Subcutaneous abdominal adipose tissue (tissue), 5 donors: ENCODE measurements at regions not wholly inside any gene's neighbourhood (a gene's known extent, or its start where the extent isn't known, plus 50 kb on each side); places are given as distances from the start of the nearest gene placed in this dataset.
"Not testable (repeated sequence)": the region's sequence is repeated elsewhere in the genome, so short reads cannot be mapped to it uniquely, and the experiment has no call there.

Experiments
- H3K27ac ChIP-seq: one replicate; pipeline ENCODE4 v1.7.0; 2013; ENCODE audit warnings: low read depth, mild to moderate bottlenecking, inconsistent platforms, low read length, moderate library complexity
- H3K27me3 ChIP-seq, 5 donors: one replicate each; pipeline ENCODE4 v1.7.0; 2013; ENCODE audit warnings: low read length in 5 of 5, inconsistent platforms in 1 of 5; ENCODE audit not compliant: control insufficient read depth in 5 of 5, insufficient read depth in 4 of 5
- H3K36me3 ChIP-seq, 5 donors: one replicate each; pipeline ENCODE4 v1.7.0; 2013; ENCODE audit warnings: low read length in 5 of 5; ENCODE audit not compliant: control insufficient read depth in 5 of 5, insufficient read depth in 5 of 5
- H3K4me1 ChIP-seq, 5 donors: one replicate each; pipeline ENCODE4 v1.7.0; 2013; ENCODE audit warnings: low read length in 5 of 5, mild to moderate bottlenecking in 3 of 5, moderate library complexity in 1 of 5; ENCODE audit not compliant: control insufficient read depth in 5 of 5, insufficient read depth in 5 of 5
- H3K4me3 ChIP-seq, 5 donors: one replicate each; pipeline ENCODE4 v1.7.0; 2013; ENCODE audit warnings: low read length in 5 of 5, low read depth in 1 of 5
- H3K9ac ChIP-seq, 5 donors: one replicate each; pipeline ENCODE4 v1.7.0; 2013; ENCODE audit warnings: low read length in 5 of 5, mild to moderate bottlenecking in 4 of 5, moderate library complexity in 3 of 5
- H3K9me3 ChIP-seq, 5 donors: one replicate each; pipeline ENCODE4 v1.7.0; 2013; ENCODE audit warnings: low read length in 5 of 5; ENCODE audit not compliant: control insufficient read depth in 5 of 5
- donor health status: healthy.
- donor health status: healthy.
- donor health status: healthy.
- donor health status: healthy.
- donor health status: healthy.

DNA sequence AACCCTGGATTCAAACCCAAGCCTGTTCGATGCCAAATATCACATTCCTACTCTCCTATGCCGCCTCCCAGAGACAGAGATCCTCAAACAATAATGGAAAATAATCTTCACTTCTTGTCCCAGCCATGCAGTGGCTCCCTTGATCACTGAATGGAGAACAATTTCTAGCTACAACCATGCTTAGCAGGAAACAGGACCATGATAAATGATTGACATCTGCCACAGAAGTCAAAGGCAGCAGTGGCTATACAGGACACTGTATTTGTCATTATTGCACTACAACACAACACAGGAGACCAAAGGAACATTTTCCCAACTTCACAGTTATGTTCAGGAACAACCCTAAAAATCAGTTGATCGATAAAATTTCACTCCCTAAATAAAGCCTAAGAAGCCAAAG is 243.3 kb upstream of the SLC7A11 start:
- Histone ChIP-seq H3K9ac (no peak overlapping the region), H3K4me3 (no peak overlapping the region), H3K27me3 (no peaks in the 10 kb centered on the region), H3K27ac (no peak overlapping the region), H3K9me3 (no peaks in the 10 kb centered on the region), H3K36me3 (no peaks in the 10 kb centered on the region), H3K4me1 (peaks cover 0 to 17% (median 6%) of the 10 kb centered on the region in 5 donors)

GRCh38 chr4:138475116-138475515 is 233.0 kb upstream of the SLC7A11 start:
- no peaks in the 10 kb centered on the region for H3K36me3 ChIP-seq
- no peak overlapping the region for H3K27ac ChIP-seq
- H3K27me3 ChIP-seq = no peaks in the 10 kb centered on the region
- peaks cover 0 to under 1% (median 0%) of the 10 kb centered on the region in 5 donors for H3K9me3 ChIP-seq
- no peak overlapping the region for H3K4me3 ChIP-seq
- H3K9ac ChIP-seq = no peak overlapping the region
- H3K4me1 ChIP-seq = no peaks in the 10 kb centered on the region

DNA sequence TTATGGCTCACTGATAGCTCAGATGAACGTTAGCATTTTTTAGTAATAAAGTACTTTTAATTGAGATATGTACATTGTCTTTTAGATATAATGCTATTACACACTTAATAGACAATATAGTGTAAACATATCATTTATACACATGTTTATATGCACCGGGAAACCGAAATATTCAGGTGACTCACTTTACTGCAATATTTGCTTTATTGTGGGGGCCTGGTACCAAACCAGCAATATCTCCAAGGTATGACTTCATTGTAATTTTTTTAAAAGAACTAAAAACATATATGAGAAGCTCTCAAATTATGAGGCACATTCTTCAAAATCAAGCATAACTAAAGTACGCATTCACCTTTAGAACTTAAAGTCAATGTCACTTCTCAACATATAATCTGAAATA is 231.2 kb upstream of the SLC7A11 start:
- H3K9me3 ChIP-seq = peaks cover 0 to 2% (median 0%) of the 10 kb centered on the region in 5 donors
- no peaks in the 10 kb centered on the region for H3K27me3 ChIP-seq
- H3K9ac ChIP-seq = no peak overlapping the region
- no peak overlapping the region for H3K27ac ChIP-seq
- no peaks in the 10 kb centered on the region for H3K4me1 ChIP-seq
- H3K4me3 ChIP-seq = no peak overlapping the region
- H3K36me3 ChIP-seq = no peaks in the 10 kb centered on the region

- Histone ChIP-seq H3K36me3 (no peaks in the 10 kb centered on the region), H3K4me3 (no peak overlapping the region), H3K9me3 (no peaks in the 10 kb centered on the region), H3K27ac (no peak overlapping the region), H3K27me3 (no peaks in the 10 kb centered on the region), H3K9ac (no peak overlapping the region), H3K4me1 (no peaks in the 10 kb centered on the region)
Measured at GRCh38 chr4:138460477-138461414, 218.6 kb upstream of the SLC7A11 start.

DNA sequence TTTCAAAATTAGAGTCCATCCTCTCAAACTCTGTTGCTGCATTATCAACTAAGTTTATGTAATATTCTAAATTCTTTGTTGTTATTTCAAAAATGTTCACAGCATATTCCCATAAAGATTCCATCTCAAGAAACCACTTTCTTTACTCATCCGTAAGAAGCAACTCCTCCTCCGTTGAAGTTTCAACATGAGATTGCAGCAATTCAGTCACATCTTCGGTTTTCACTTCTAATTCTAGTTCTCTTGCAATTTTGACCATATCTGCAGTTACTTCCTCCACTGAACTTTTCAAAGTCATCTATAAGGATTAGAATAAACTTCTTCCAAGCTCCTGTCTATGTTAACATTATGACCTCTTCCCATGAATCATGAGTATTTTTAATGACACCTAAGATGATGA is 216.6 kb upstream of the SLC7A11 start:
- H3K27me3 ChIP-seq = no peaks in the 10 kb centered on the region
- H3K36me3 ChIP-seq = no peaks in the 10 kb centered on the region
- no peak overlapping the region for H3K9ac ChIP-seq
- no peak overlapping the region for H3K4me3 ChIP-seq
- no peak overlapping the region for H3K27ac ChIP-seq
- H3K4me1 ChIP-seq = no peaks in the 10 kb centered on the region
- H3K9me3 ChIP-seq = no peaks in the 10 kb centered on the region

GRCh38 chr4:138456349-138456748 is 214.2 kb upstream of the SLC7A11 start:
- H3K36me3 ChIP-seq, H3K9ac ChIP-seq, H3K4me3 ChIP-seq, H3K27me3 ChIP-seq, H3K9me3 ChIP-seq, H3K4me1 ChIP-seq, H3K27ac ChIP-seq: not testable (repeated sequence)

DNA sequence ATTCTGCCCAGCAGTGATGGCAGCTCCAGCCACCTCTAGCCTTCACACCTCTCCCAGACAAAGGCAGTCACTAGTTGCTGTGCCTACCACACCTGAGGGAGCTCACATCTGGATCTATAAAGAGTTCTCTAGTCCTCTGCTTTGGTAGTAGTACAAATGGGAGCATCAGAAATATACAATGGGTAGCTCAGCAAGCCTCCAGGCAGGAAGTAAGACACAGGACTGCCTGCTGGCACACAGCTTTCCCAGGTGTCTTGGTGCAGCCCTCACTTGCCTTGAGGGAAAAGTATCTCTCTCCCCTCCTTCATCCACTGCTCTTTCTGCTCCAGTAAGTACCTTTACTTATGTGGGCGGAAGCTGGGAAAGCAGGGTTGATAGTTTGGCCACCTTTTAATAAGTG is 212.9 kb upstream of the SLC7A11 start:
- Histone ChIP-seq H3K27me3 (no peaks in the 10 kb centered on the region), H3K27ac (no peak overlapping the region), H3K4me3 (no peak overlapping the region), H3K9me3 (no peaks in the 10 kb centered on the region), H3K36me3 (no peaks in the 10 kb centered on the region), H3K4me1 (peaks cover 0 to 12% (median 5%) of the 10 kb centered on the region in 5 donors), H3K9ac (no peak overlapping the region)

- no peaks in the 10 kb centered on the region for H3K27me3 ChIP-seq
- H3K36me3 ChIP-seq = no peaks in the 10 kb centered on the region
- H3K9me3 ChIP-seq = no peaks in the 10 kb centered on the region
- no peak overlapping the region for H3K4me3 ChIP-seq
- H3K27ac ChIP-seq = no peak overlapping the region
- no peak overlapping the region for H3K9ac ChIP-seq
- H3K4me1 ChIP-seq = peaks cover 0 to 15% (median 8%) of the 10 kb centered on the region in 5 donors
Measured at GRCh38 chr4:138452826-138453225, 210.7 kb upstream of the SLC7A11 start.

DNA sequence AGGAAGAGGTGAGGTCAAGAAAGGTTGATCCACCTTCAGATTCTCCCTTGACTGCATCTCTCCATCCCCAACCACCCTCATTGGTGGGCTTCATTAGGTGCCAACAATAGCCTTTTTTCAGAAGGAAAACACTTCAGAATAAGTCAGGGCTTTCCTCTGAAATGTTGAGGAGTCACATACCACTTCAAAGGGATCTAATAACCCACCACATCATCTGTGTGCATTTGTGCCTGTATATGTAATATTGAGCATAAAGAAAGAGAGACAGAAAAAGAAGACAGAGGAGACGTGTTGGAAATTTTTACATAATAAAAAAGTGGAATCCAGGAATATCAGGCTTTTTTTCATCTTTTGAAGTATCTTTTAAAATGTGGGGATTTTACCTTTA is 209.1 kb upstream of the SLC7A11 start:
- Histone ChIP-seq H3K36me3 (no peaks in the 10 kb centered on the region), H3K27me3 (no peaks in the 10 kb centered on the region), H3K9ac (no peak overlapping the region), H3K4me1 (peaks cover 0 to 15% (median 8%) of the 10 kb centered on the region in 5 donors), H3K27ac (no peak overlapping the region), H3K4me3 (no peak overlapping the region), H3K9me3 (no peaks in the 10 kb centered on the region)

DNA sequence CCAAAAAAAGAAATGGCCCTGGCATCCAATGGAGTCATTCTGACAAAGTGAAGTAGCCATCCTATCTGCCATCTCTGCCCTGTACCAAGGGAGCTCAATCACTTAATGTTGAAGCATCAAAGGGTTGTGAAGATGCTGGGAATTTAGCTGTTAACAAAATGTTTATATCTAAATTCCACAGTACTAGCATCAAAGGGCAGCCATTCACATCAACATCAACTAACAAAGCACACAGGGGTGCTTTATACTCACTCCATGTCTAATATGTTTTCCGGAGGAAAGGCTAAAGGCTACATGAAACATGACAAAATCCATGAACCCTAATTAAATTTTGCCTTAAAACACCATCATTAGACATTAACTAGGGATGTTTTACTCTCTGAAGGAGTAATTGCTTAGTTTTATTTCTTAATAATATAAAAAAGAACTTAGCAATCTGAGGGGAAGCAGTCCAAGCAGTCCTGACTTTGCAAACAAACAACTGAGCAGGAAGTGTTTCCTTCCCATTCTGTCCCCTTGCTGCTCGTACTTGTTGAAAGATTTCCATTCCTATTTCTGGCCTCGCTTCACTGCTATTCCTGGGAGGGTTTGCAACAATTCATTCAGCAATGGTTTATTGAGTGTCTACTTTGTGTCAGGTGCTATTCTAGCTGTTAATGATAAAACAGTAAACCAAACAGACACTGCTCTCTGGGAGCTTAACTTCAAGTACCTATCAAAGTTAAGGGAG is 208.6 kb upstream of the SLC7A11 start:
- H3K27me3 ChIP-seq = no peaks in the 10 kb centered on the region
- H3K36me3 ChIP-seq = no peaks in the 10 kb centered on the region
- H3K27ac ChIP-seq = no peak overlapping the region
- no peak overlapping the region for H3K9ac ChIP-seq
- H3K4me1 ChIP-seq = peaks cover 0 to 15% (median 8%) of the 10 kb centered on the region in 5 donors
- no peaks in the 10 kb centered on the region for H3K9me3 ChIP-seq
- H3K4me3 ChIP-seq = no peak overlapping the region
